GM18508 (cell line): ENCODE measurements at regions not wholly inside any gene's neighbourhood (a gene's known extent, or its start where the extent isn't known, plus 50 kb on each side); places are given as distances from the start of the nearest gene placed in this dataset.
"Not testable (repeated sequence)": the region's sequence is repeated elsewhere in the genome, so short reads cannot be mapped to it uniquely, and the experiment has no call there.

ENCODE experiments used
- ATAC-seq: cut with Tn5 transposase; IDR thresholded peaks from one replicate; pipeline ENCODE4 v1.9.1; 2021; ENCODE audit warnings: moderate number of reproducible peaks; ENCODE audit not compliant: insufficient read depth, unreplicated experiment

- ATAC-seq: no peak
Measured at GRCh38 chr6:153325661-153326060, 194.6 kb upstream of the RGS17 start.

GRCh38 chr6:153312634-153313033 is 181.6 kb upstream of the RGS17 start:
- no peak for ATAC-seq

GRCh38 chr6:153309651-153310050 is 178.6 kb upstream of the RGS17 start:
- ATAC-seq: no peak

- ATAC-seq: no peak
Measured at GRCh38 chr6:153302133-153302532, 171.1 kb upstream of the RGS17 start.

- ATAC-seq: no peak
Measured at GRCh38 chr6:153301602-153302001, 170.5 kb upstream of the RGS17 start.

DNA sequence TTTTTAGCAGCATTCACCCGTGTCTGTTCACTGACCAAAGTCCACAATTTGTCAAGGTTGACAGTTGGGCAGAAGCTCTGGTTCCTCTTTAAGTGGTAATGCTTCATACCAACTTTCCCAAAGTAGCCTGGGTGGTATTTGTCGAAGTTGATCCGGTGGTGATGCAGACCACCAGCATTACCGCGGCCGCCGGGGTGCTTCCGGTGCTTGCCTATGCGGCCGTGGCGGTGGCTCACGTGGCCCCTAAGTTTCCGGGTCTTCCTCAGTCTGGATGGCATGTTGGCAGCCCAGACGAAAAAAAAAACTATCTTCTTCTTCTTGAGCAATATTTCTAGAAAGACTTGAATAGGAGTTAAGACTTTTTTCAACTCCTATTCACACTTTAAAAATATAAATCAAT is 151.4 kb upstream of the RGS17 start:
- not testable (repeated sequence) for ATAC-seq

GRCh38 chr6:153275997-153276396 is 144.9 kb upstream of the RGS17 start:
- ATAC-seq: no peak

GRCh38 chr6:153272201-153272980 is 141.3 kb upstream of the RGS17 start:
- ATAC-seq: no peak

DNA sequence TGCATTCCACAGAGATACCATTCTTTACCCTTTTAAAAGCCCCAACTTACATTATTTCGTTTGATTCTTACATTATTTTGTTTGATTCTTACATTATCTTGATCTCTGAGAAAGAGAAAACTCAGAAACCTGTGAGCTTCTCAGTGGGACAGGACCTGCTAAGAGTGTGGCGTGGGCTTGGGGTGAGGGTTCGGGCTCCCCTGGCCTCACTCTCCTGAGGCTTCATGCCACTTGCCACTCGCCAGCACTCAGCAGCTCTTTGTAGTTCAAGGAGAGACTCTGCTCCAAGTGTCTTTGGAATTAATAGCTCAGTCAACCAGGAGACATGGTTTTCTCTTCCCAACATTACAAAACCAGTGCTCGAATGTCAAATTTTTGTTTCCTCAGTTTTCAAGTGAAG is 132.4 kb upstream of the RGS17 start:
- ATAC-seq: no peak

- ATAC-seq: no peak
Measured at GRCh38 chr6:153251326-153251725, 120.2 kb upstream of the RGS17 start.

GRCh38 chr6:153237670-153238069 is 106.6 kb upstream of the RGS17 start:
- ATAC-seq: no peak

DNA sequence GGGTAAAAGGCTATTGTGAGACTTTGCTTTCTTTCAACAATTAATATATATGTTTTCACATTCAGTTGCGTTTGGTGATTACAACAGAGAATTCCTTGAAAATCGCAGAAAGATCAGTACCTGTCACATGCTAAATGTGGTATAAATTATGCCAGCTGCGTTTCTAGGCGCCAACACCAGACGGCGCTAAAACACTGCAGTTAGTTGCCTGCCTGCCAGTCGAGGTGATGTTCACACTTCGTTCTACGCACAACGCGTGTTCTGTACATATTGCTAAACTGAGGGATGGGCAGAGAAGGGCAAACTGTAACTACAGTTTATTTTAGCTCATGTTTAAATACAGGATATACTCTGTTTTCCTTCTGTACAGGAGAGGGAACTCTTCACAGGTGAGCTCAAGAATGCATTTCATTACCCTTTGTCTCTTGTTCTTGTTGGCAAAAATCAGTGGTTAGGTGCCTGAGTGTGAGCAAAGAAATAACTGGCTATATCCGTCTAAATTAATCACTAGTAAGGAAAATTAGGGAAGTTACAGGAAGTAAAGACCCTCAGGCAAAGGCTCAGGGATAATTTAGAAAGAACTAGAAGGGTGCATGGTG is 100.1 kb upstream of the RGS17 start:
- no peak for ATAC-seq

DNA sequence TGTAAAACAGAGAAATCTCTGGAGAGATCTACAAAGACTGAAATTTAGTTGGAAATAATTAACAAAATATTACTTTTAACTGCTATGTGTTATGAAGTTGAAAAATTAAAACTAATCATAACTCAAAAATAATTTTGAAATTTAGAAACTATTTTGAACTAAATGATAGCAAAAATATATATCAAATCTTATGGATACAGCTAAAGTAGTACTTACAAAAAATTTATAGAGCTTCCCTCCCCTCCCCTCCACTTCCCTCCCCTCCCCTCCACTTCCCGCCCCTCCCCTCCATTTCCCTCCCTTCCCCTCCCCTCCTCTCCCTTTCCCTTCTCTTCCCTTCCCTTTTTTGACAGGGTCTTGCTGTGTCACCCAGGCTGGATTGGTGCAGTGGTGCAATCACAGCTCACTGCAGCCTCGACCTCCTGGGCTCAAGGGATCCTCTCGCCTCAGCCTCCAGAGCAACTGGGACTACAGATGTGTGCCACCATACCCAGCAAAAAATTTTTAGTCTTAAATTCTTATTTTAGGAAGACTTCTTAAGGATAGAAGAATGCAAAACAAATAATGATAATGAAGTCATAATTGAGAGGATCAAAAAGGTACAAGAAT is 87.2 kb upstream of the RGS17 start:
- no peak for ATAC-seq

GRCh38 chr6:153216789-153217188 is 85.7 kb upstream of the RGS17 start:
- no peak for ATAC-seq

DNA sequence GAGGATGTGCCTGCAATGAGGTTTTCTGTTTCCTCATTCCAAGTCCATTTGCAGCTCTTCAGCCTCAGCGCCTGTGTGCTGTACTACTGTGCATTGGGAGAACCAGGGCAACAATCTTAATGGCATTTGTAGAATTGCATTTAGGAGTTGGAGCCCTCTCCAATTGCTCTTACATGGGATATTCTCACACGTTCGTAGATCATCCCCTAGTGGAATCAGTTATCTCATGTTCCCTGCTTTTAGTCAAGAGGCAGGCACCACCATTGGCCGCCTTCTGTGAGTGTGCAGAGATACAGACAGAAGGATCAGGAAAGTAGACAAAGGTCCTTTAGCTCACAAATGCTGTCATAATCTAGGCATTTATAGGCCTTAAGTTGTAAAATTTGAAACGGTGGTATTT is 84.2 kb upstream of the RGS17 start:
- ATAC-seq: no peak

GRCh38 chr6:153214436-153214835 is 83.4 kb upstream of the RGS17 start:
- ATAC-seq: no peak

DNA sequence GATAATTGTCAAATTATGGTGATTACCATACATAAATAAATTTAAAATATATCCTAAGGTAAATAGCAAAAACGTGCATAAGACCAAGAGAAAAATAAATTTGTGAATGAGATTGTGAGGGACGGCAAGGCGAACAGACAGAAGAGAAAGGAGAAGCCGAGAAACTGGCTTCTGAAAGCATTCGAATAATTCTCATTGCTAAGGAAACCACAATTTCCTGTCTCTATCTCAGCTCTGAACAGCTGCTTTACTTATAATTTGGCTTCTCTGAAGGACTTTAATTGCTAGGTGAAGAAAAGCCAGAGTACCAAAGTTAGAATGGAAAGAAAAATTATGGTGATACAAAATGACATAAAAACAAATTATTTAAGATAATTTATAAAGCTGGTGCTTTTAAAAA is 79.0 kb upstream of the RGS17 start:
- peak; percentile 91 for ATAC-seq

DNA sequence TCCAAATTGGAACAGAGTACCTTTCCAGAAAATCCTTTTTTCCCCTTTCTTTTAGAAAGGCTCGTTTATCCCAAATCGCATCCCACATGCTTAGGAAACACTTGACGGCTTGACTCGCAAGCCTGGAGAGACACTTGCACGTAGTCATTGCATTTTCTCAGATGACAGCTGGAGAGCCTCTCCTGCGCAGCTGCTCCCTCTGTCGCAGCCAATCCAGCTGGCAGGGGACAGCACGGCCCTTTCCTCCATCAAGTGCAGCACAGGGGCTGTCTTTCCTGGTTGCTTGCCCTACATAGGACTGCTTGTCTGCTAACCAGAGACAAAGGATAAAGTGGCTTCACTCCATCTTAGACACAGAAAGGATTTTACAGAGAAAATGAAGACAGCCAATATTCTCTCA is 77.6 kb upstream of the RGS17 start:
- no peak for ATAC-seq

DNA sequence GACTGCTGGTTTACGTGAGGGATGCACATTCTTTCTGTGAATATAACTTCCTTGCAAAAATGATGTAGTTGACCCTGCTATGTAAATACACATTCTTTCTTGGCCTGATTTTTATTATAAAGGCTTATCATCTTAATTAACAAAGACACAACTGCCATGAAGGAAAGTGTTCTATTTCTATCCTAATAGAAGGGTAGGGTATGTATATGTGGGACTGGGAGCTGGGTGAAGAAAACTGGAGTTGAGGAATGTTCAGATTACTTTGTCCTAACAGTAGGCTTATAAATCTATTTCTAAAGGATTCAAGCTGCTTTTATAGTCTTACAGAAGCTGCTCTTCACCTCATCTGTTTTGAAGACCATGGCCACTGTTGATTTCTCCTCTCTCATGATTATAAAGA is 76.5 kb upstream of the RGS17 start:
- ATAC-seq: no peak

- no peak for ATAC-seq
Measured at GRCh38 chr6:153207006-153207405, 75.9 kb upstream of the RGS17 start.

DNA sequence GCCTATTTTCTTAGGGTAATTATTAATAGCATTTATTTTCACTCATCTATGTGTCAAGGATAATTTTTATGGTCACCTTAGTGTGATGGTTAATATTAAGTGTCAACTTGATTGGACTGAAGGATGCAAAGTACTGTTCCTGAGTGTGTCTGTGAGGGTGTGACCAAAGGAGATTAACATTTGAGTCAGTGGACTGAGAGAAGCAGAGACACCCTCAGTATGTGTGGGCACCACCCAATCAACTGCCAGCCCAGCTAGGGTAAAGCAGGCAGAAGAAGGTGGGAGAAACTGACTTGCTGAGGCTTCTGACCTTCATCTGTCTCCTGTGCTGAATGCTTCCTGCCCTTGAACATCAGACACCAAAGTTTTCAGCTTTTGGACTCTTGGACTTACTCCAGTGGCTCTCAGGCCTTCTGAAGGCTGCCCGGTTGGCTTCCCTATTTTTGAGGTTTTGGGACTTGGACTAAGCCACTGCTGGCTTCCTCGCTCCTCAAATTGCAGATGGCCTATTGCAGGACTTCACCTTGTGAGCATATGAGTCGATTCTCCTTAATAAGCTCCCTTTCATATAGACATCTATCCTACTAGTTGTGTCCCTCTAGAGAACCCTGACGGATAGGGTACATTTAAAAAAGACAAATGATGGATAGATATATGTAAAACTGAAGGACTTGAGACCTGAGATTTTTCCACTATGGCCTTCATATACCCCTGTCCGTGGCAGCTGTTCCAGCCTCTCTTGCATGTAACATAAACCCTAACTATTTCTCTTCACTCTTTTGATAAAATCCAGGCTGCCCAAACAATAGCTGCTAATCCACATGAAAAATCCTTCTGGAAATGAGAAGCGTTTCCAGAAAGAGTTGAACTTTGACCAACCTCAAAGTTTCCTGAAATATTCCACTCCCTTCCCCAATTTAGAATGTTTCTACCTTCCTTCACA is 62.1 kb upstream of the RGS17 start:
- ATAC-seq: no peak
